GM19463 (cell line): ENCODE measurements at regions not wholly inside any gene's neighbourhood (a gene's known extent, or its start where the extent isn't known, plus 50 kb on each side); places are given as distances from the start of the nearest gene placed in this dataset.
"Not testable (repeated sequence)": the region's sequence is repeated elsewhere in the genome, so short reads cannot be mapped to it uniquely, and the experiment has no call there.

ENCODE experiments used
- ATAC-seq: cut with Tn5 transposase; IDR thresholded peaks from one replicate; pipeline ENCODE4 v1.9.1; 2021; ENCODE audit warnings: mild to moderate bottlenecking, moderate library complexity; ENCODE audit not compliant: unreplicated experiment

DNA sequence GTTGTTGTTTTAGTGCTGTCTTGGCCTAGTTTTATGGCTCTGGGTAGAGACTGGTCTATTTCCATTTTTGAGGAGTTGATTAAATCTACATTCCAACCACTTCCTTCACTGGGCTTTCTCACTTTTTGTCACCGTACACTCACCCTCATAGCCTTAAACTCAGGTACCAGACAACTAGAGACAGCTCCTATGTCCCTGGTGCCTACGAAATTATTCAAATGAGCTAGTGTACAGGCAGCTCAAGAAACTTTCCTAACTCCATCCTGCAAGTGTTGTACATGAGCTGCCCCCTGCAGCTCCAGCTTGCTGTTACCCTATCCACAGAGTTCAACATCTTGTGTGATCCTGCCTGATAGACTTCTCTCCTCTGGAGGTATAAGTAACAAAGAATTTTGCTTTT lies 704.8 kb upstream of the RGS18 start:
- no peak for ATAC-seq

DNA sequence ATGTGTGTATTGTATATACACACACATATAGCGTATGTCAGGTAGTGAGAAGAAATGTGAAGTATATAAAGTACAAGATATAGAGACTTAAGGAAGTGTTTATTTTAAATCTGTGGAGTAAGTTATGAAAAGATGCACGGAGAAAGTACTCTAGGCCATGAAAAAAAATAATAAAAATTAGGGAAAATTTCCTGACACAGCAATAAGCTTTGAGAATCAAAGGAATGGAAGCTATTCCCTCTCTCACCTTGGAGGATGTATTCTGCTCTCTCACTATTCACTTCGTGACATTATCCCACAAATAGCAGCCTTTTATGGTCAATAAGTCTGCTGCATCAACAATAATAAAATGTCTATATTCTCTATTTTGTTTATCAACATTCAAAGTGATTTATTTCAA lies 700.4 kb upstream of the RGS18 start:
- no peak for ATAC-seq

DNA sequence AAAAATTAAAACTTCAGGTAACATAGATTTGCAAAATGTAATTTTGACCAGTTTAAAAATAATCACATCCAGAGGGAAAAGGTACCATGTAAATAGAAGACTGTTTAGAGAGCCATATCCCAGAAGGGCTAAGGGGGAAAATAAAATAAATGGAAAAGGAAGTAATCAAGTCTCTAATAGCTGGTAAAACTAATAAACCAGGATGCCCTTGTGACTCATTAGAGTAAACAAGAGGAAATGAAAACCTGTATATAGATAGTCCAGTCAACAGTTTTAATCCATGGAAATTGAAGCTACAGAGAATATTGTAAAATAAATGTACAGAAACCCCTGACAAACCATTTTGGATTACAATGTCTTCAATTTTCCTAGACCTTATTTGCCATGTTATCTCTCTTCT lies 698.0 kb upstream of the RGS18 start:
- ATAC-seq, result no peak

DNA sequence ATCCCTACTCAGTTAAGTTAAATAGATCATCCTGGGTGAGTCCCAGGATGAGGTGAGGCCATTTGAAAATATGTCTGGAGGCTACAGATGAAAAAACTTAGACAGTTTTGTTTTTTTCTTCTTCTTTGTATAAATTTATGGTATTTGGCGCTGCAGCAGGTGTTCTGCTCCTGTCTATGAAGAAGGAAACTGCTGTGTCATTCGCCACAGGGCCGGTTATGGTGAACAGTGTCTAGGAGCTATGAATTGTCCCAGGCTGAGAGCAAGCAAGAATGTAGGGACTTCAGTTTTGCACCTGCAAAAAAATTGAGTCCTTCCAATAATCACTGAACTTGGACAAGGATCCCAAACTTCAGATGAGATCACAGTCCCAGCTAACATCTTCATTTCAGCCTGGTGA lies 674.3 kb upstream of the RGS18 start:
- ATAC-seq, result no peak

DNA sequence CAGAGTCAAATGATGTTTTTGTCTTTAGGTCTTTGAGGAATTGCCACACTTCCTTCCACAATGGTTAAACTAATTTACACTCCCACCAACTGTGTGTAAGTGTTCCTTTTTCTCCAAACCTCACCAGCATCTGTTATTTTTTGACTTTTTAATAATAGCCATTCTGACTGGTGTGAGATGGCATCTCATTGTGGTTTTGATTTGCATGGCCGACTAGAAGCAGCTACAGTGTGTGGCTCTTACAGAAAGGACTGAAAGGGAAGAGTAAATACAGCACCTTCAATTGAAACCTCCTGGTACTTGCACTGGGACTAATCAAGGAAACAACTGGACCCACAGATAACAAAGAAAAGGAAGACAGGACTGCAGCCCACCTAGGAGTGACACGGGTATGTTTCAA lies 668.0 kb upstream of the RGS18 start:
- ATAC-seq, result no peak

DNA sequence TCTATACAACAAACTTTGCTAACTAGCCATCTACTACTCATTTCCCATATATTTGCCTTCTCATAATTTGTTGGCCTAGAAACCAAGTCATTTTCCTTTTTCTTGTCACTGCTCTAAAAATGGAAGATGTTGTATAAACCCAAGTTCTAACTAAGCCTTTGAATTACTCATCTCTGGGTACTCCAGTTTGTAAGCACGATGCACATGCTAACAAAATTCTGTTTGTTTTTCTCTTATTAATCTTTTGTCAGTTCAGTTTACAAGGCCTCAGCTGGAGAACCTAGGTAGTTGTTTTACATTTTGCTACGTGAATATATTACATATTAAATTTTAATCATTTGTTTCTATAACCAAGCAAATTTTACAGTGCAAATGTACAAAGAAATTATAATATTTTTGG lies 663.2 kb upstream of the RGS18 start:
- no peak for ATAC-seq

DNA sequence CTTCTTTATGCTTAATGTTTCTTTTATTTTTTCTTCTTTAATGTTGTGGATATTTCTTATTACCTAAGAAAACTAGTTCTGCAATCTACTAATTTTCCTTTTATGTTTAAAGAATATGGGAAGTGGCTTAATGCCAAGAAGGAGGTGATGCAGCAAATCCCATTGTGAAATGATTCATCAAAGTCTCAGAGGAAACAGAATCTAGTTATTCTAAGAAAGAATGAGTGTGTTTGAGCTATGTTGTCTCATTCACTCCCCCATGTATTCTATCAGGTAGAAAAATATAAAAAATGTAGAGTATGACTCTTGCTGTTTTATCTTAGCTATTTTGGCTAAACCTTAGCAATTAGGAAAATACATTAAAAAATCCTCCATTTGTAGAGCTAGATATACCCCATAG lies 659.9 kb upstream of the RGS18 start:
- ATAC-seq, result no peak

DNA sequence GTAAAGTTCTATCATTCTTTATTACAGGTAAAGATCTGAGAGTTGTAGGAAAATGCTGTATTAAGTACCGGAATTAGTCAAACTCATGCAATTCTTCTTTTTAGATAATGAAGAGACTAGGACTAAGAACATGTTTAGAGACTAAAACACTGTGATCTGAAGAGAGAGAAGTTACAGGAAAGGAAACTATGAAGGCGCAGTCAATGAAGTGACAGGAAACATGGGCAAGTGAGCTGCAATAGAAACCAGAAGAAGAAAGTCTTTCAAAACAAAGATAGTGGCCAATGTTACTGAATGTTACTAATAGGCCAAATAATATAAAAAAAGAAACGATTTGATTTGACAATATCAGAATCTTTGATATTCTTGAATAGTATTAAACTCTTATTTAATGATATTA lies 659.4 kb upstream of the RGS18 start:
- ATAC-seq, result no peak

DNA sequence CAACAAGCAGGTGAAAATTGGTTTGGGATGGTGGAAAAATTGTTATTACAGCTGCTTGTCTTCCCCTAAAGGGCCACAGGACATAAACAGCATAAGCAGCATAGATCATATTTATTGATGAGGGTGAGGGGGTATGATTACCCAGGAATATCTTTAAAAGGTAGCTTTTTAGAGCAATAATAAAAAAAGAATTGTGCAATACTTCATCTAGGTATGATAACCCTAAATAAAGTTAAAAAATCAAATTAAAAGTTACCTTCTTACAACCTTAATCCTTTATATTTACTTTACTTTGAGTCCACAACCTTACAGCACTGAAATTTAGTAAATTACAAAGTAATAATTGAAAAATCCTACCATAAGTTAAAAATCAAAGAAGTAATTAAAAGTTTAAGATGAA lies 653.3 kb upstream of the RGS18 start:
- no peak for ATAC-seq

DNA sequence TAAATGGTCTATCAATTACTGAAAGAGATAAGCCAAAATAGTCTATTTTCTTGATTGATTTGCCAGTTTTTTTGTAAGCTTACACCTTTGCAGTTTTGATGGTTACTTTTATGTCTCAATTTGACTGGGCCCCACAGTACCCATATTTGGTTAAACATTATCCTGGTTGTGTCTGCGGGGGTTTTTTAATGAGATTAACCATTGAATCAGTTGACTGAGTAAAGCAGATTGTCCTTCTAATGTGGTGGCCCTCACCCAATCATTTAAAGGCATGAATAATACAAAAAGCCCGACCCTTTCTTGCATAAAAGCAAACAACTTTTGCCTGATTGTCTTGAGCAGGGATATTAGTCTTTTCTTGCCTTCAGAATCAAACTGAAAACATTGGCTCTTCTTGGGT lies 650.0 kb upstream of the RGS18 start:
- ATAC-seq, result peak; percentile 73

DNA sequence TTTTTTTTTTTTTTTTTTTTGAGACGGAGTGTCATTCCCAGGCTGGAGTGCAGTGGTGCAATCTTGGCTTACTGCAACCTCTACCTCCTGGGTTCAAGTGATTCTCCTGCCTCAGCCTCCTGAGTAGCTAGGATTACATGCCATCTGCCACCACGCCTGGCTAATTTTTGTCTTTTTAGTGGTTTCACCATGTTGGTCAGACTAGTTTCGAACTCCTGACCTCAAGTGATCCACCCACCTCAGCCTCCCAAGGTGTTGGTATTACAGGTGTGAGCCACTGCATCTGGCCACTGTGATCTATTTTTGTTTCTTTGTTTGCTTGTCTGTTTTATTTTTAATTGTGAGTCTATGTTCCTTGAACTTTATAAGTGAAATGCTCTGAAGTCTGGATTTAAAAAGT lies 646.8 kb upstream of the RGS18 start:
- ATAC-seq, result peak; percentile 41

DNA sequence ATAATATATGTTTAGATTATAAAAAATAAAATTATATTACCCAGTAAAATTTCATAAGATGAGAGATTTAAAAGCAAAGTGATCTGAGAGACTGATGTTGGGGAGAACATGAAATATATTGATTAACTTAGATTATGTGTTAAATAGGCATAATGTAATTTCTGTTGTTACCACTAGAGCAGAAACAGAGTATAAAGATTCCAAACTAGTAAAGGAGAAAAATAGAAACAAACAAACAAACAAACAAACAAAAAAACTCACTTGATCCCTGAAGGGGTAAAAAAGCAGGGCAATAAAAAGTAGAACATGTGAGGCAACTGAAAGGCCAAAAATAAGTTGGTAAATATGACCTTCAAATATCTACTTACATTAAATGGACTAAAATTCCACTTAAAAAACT lies 640.4 kb upstream of the RGS18 start:
- no peak for ATAC-seq

DNA sequence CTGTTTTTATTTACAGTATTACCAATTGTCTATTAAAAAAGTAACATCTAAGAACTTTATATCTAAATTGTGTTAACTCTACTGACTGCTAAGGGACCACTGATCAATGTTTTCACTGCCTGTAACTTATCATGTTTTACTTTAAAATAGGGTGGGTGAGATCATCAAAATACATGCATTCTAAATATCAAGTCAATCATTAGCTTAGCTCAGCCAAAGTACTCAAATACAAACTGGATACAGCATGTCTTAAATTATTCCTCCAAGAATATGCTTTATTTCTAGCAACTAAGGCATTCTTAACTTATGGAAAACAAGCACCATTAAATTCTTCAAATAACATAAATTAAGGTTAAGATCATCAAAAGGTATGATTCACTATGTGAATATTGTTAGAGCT lies 638.7 kb upstream of the RGS18 start:
- ATAC-seq, result no peak

DNA sequence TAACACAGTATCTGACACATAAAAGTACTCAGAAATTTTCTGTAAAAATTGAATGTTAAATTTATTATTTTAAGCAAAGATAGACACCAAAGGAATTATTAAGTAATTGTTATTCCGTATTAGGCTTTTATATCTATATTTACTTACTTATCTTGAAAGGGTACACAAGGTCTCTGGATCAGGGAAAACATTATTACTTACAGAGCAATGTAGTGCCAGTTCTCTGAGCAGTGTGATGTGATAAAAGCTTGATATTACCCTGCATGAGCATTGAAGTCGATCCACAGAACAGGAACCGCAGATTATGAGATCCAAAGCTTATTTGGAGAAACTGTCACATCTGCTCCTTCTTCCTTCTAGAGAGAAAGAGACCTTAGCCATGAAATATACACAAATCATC lies 637.9 kb upstream of the RGS18 start:
- no peak for ATAC-seq

DNA sequence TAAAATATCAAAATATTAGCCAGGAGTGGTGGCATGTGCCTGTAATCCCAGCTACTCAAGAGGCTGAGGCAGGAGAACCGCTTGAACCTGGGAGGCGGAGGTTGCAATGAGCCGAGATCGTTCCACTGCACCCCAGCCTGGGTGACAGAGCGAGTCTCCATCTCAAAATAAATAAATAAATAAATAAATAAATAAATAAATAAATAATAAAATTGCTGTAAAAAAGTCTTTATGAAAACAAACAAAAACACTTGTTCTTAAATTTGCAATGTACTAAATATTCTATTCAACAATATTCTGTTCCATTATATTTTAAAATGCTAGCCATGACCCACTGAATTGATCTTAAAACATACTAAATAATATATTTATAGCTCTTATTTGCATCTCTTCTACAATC lies 632.3 kb upstream of the RGS18 start:
- not testable (repeated sequence) for ATAC-seq

DNA sequence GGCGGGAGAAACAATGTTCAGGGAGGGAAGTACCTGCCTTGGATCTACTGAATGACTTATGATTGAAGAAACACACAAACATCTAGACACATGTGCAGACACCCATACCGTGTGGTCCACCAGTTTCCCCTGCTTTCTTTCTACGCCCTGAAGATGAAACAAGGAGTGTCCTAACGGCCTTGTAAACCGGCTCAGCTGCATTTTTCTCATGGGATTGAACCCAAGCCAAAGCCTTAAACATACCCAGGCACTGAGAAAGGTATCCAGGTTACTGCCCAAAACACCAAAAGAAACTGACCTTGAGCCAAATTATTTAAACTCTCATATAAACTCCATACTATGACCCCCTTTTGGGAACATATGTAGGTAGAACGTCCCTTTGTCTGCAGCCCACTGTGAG lies 630.0 kb upstream of the RGS18 start:
- no peak for ATAC-seq

DNA sequence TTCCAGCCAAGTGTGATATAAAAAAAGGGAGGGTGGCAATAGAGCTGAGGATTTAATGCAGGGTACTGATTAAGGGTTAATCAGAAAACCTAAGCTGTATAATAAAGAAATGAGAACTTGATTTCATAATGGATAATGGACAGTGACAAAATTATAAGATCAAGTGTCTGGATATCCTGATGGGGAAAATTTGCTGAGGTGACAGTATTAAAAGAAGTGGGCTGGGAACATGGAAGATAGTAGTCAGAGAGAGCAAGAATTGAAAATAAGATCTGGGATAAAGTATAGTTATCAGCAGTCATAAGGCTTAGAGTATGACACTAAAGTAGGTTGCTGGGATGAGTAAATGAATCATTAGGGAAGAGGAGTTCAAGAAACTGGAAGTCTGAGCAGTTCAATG lies 627.3 kb upstream of the RGS18 start:
- ATAC-seq, result no peak

DNA sequence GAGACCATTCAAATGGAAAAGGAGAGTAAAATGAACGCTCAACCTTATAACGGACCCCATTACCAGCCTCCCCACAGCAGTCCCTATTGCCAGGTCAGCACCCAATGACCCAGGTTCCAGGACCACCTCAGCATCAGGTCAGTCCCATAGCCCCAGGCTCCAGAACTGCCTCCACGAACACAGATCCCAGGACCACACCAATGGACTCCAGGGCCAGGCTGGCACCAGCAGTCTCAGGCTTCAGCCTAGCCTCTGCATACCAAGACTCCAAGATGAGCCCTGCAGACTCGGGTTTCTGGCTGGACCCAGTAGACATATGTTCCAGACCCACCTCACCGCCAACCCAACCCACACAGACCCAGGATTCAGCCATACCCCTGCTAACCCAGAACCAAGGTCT lies 625.0 kb upstream of the RGS18 start:
- no peak for ATAC-seq

DNA sequence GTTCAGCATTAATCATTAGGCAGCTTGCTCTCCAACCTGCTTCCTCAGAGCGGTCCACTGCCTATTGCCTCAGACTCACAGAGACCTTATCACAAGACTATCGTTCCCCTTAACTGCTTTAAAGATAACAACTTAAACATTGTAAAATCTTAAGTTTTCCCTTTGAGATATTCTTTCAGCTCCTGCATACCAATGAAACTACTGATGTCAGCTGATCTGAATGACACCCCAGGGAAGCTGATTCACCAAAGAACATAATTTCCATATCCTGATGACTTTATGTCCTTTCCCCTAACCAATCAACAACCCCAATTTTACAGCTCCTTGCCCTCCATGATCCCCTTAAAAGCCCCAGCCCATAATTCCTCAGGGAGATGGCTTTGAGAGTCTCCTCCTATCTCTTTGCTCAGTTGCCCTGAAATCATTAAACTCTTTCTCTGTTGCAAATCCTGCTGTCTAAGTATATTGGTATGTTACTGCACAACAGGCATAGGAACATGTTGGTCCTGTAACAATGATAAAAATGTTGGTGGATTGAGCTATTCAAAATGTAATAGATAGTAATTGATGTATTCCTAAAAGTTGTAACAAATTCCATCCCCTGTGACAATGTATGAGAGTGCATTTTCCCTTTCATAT lies 621.4 kb upstream of the RGS18 start:
- ATAC-seq, result no peak

DNA sequence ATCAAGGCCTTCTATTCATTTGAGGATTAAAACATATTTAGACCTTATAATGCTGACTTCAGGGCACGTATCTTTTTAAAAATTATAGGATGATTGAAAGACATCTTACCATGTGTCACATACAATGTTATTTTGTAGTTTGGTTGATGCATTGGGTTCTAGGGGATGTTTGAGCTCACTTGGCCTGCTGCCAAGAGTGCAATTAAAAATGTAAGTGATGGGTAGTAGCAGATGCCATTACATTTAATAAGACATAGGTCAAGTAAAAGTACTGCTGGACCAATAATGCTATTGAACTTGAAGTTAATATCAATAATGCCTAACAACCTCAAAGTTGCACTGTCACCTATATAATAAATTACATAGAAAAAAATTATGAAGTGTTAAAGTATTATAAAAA lies 616.5 kb upstream of the RGS18 start:
- ATAC-seq, result no peak

DNA sequence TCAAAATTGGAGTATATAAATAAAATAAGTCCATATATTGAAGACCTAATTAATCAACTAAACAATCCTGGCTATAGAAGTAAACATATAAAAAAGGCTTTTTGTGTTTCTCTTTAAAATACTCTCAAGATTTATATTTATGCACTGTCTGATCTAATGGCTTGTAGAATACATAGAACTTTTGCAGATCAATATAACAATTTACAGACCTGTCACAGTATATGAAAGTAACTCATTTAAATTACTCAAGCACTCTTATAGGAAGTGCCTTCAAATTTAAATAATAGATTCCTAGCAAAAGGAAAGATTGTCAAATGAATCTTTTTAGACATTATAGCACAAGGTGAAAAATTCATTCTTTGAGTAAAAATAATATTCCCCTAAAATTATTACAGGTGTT lies 615.8 kb upstream of the RGS18 start:
- no peak for ATAC-seq

DNA sequence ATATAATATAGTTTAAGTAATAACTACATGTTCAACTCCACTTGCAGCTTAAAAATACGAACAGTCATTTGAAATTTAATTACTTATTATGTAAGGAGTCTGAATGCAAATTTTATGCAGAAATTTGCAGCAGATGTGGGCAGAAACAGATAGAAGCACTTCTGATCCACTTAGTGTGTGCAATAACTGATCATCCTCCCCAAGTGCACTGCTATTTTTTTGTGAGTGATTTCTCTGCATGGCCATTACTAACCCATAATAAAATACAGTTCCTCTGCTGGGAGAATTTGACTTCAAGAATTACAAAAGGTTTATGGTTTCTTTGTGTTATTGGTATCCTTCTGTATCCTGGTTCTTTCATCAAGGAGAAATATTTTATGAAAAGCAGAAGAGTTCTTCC lies 611.5 kb upstream of the RGS18 start:
- no peak for ATAC-seq

DNA sequence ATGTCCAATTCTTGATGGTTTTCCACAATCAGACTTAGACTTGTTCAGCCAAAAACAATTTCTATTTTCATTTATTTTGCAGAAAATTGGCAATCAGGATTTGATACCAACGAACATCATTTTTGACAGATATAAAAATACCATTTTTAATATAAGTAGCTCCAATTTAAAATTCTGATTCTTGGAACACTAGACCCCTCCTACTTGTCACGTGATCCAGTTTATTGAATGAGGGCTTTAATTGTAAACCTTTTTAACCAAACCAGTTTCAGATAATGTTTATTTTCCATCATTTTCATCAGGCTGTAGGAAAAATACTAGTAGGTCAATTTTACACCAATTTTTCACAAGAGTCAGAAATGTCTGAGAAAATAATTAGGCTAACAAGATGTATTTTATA lies 607.2 kb upstream of the RGS18 start:
- no peak for ATAC-seq

DNA sequence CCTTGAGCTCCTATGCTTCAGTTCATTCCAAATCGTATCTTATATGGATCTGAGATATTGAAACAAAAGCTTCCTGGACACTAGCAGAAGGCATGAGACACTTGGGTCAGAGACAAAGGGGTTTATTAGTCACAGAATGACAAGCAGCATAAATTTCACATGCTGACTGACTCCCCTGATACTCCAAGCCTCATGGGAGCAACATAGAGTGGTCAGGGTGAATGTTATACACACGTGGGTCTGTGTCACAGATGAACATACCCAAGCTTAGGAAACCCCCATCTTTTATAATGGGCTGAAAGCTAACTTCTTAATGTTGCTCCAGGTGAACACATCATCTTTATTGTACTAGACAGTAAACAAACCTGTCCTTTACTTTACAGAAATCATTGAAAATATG lies 599.9 kb upstream of the RGS18 start:
- ATAC-seq, result no peak
